ENCODE measurements at regions not wholly inside any gene's neighbourhood (a gene's known extent, or its start where the extent isn't known, plus 50 kb on each side); places are given as distances from the start of the nearest gene placed in this dataset.
"Not testable (repeated sequence)": the region's sequence is repeated elsewhere in the genome, so short reads cannot be mapped to it uniquely, and the experiment has no call there.

DNA sequence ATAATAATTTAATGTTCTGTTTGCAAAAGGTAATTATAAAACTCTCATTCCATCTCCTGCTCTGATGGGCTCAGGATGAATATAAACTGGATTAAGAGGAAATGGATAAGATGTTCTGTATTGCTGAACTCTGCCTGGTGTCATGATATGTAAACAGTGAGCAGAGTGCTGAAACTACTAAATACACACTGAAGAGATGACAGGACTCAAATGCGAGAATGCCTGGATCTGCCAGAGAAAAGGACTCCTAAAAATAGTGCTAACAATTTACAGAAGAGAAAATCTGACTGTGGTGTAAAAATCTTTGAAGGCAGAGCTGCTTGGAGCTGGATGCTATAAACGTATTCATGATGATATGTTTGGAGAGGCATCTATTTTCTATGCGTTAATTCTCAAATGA is 303.2 kb downstream of the RWDD3 start:
- Histone ChIP-seq H3K9me2 (replicated peaks; ENCODE audit: low read length) (no peaks in the 10 kb centered on the region), H3F3A (ENCODE audit: low read length, unreplicated experiment) (no peaks in the 10 kb centered on the region), H3K9me3 (ENCODE audit: low read length) (no peaks in the 10 kb centered on the region), H3K4me2 (ENCODE audit: low read length) (no peak overlapping the region), H3K36me3 (ENCODE audit: low read depth, low read length) (no peaks in the 10 kb centered on the region), H3K4me1 (ENCODE audit: insufficient read depth, low read length) (no peaks in the 10 kb centered on the region), H3K9ac (ENCODE audit: low read length) (no peak overlapping the region), H2AFZ (ENCODE audit: low read length) (no peak overlapping the region), H3K27ac (ENCODE audit: low read length) (no peak overlapping the region), H4K20me1 (ENCODE audit: low read length) (no peaks in the 10 kb centered on the region), H3K4me3 (ENCODE audit: low read length) (no peak overlapping the region), H3K79me2 (ENCODE audit: low read length) (no peaks in the 10 kb centered on the region), H3K27me3 (ENCODE audit: low read length) (peaks cover 38% of the 10 kb centered on the region)
- ChIA-PET POLR2A (ENCODE audit: unreplicated experiment) (no interaction called here), CTCF (no interaction called here)
- intact Hi-C loops (cut with micrococcal nuclease), result no loop called here
- ATAC-seq (no peak), DNase-seq (no peak)
- TF ChIP-seq, protein P1, sequence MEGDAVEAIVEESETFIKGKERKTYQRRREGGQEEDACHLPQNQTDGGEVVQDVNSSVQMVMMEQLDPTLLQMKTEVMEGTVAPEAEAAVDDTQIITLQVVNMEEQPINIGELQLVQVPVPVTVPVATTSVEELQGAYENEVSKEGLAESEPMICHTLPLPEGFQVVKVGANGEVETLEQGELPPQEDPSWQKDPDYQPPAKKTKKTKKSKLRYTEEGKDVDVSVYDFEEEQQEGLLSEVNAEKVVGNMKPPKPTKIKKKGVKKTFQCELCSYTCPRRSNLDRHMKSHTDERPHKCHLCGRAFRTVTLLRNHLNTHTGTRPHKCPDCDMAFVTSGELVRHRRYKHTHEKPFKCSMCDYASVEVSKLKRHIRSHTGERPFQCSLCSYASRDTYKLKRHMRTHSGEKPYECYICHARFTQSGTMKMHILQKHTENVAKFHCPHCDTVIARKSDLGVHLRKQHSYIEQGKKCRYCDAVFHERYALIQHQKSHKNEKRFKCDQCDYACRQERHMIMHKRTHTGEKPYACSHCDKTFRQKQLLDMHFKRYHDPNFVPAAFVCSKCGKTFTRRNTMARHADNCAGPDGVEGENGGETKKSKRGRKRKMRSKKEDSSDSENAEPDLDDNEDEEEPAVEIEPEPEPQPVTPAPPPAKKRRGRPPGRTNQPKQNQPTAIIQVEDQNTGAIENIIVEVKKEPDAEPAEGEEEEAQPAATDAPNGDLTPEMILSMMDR (conservative IDR thresholded peaks at IDR 0.05; ENCODE audit: low read depth, low read length), result no peak
- TF ChIP-seq EZH2 (IDR thresholded peaks at IDR 0.05; ENCODE audit: low read length, unreplicated experiment) (no peak), EZH2phosphoT487 (IDR thresholded peaks at IDR 0.05; ENCODE audit: borderline replicate concordance, low read length) (no peak)
- no TSS peak for BruUV-seq (replicated peaks)

DNA sequence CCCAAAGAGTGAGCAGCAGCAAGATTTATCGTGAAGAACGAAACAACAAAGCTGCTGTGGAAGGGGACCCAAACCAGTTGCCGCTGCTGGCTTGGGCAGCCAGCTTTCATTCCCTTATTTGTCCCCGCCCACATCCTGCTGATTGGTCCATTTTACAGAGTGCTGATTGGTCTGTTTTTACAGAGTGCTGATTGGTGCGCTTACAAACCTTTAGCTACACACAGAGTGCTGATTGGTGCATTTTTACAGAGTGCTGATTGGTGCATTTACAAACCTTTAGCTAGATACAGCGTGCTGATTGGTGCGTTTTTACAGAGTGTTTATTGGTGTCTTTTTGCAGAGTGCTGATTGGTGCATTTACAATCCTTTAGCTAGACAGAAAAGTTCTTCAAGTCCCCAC is 304.2 kb downstream of the RWDD3 start:
- H3K79me2 ChIP-seq (ENCODE audit: low read length); H3K9me3 ChIP-seq (ENCODE audit: low read length); ATAC-seq; H3K36me3 ChIP-seq (ENCODE audit: low read depth, low read length); POLR2A ChIA-PET (ENCODE audit: unreplicated experiment); H3K9me2 ChIP-seq (replicated peaks; ENCODE audit: low read length); H3K4me1 ChIP-seq (ENCODE audit: insufficient read depth, low read length); BruUV-seq (replicated peaks); DNase-seq; H4K20me1 ChIP-seq (ENCODE audit: low read length); H2AFZ ChIP-seq (ENCODE audit: low read length); CTCF ChIA-PET; intact Hi-C loops (cut with micrococcal nuclease); H3K27ac ChIP-seq (ENCODE audit: low read length); H3F3A ChIP-seq (ENCODE audit: low read length, unreplicated experiment); H3K4me3 ChIP-seq (ENCODE audit: low read length); H3K9ac ChIP-seq (ENCODE audit: low read length); H3K4me2 ChIP-seq (ENCODE audit: low read length): not testable (repeated sequence)
- peaks cover 49% of the 10 kb centered on the region for H3K27me3 ChIP-seq (ENCODE audit: low read length)

GRCh38 chr1:95542936-95543335 is 308.9 kb downstream of the RWDD3 start:
- Histone ChIP-seq H3K27ac (ENCODE audit: low read length) (no peak overlapping the region), H3K36me3 (ENCODE audit: low read depth, low read length) (no peaks in the 10 kb centered on the region), H3K4me2 (ENCODE audit: low read length) (no peak overlapping the region), H3K79me2 (ENCODE audit: low read length) (no peaks in the 10 kb centered on the region), H3K9ac (ENCODE audit: low read length) (no peak overlapping the region), H2AFZ (ENCODE audit: low read length) (no peak overlapping the region), H3K4me1 (ENCODE audit: insufficient read depth, low read length) (no peaks in the 10 kb centered on the region), H3K9me3 (ENCODE audit: low read length) (no peaks in the 10 kb centered on the region), H4K20me1 (ENCODE audit: low read length) (no peaks in the 10 kb centered on the region), H3K27me3 (ENCODE audit: low read length) (peaks cover 58% of the 10 kb centered on the region), H3F3A (ENCODE audit: low read length, unreplicated experiment) (no peaks in the 10 kb centered on the region), H3K4me3 (ENCODE audit: low read length) (no peak overlapping the region), H3K9me2 (replicated peaks; ENCODE audit: low read length) (no peaks in the 10 kb centered on the region)
- BruUV-seq (replicated peaks), result no TSS peak
- ATAC-seq, result no peak
- DNase-seq, result no peak
- TF ChIP-seq, protein P1 (conservative IDR thresholded peaks at IDR 0.05; ENCODE audit: low read depth, low read length), result no peak
- no peak for TF ChIP-seq EZH2 (IDR thresholded peaks at IDR 0.05; ENCODE audit: low read length, unreplicated experiment)
- no peak for TF ChIP-seq EZH2phosphoT487 (IDR thresholded peaks at IDR 0.05; ENCODE audit: borderline replicate concordance, low read length)
- CTCF ChIA-PET, result no interaction called here
- POLR2A ChIA-PET (ENCODE audit: unreplicated experiment), result no interaction called here
- intact Hi-C loops (cut with micrococcal nuclease), result no loop called here
